Upper lobe of left lung (tissue), 4 donors: ENCODE measurements at regions not wholly inside any gene's neighbourhood (a gene's known extent, or its start where the extent isn't known, plus 50 kb on each side); places are given as distances from the start of the nearest gene placed in this dataset.

Experiments used
- EP300 ChIP-seq, 4 donors: sonication (generic); formaldehyde crosslinking; IDR thresholded peaks; one replicate each; pipeline ENCODE4 v1.5.1; 2017; ENCODE audit warnings: antibody characterized with exemption in 4 of 4, control low read depth in 2 of 4
- POLR2AphosphoS5 ChIP-seq, 2 donors: sonication (generic); formaldehyde crosslinking; IDR thresholded peaks; one replicate each; pipeline ENCODE4 v1.5.1; 2017; ENCODE audit warnings: antibody characterized with exemption in 2 of 2
- TF ChIP-seq, protein P1 (sequence below), 6 experiments: fragments of 450-650 bp in 4 of 6; fragments of 200-600 bp in 2 of 6; sonication (generic) in 2 of 6; IDR thresholded peaks; one replicate each; pipeline ENCODE4 v1.5.1; 2016 to 2019; ENCODE audit warnings: antibody characterized with exemption in 6 of 6

GRCh38 chr14:106876711-106877110 is 1350.3 kb downstream of the TMEM121 start:
- TF ChIP-seq EP300 (IDR thresholded peaks at IDR 0.05) (no peak), POLR2AphosphoS5 (IDR thresholded peaks at IDR 0.05) (no peak)
- TF ChIP-seq, protein P1, sequence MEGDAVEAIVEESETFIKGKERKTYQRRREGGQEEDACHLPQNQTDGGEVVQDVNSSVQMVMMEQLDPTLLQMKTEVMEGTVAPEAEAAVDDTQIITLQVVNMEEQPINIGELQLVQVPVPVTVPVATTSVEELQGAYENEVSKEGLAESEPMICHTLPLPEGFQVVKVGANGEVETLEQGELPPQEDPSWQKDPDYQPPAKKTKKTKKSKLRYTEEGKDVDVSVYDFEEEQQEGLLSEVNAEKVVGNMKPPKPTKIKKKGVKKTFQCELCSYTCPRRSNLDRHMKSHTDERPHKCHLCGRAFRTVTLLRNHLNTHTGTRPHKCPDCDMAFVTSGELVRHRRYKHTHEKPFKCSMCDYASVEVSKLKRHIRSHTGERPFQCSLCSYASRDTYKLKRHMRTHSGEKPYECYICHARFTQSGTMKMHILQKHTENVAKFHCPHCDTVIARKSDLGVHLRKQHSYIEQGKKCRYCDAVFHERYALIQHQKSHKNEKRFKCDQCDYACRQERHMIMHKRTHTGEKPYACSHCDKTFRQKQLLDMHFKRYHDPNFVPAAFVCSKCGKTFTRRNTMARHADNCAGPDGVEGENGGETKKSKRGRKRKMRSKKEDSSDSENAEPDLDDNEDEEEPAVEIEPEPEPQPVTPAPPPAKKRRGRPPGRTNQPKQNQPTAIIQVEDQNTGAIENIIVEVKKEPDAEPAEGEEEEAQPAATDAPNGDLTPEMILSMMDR (IDR thresholded peaks at IDR 0.05) = no peak
